ENCODE measurements at regions not wholly inside any gene's neighbourhood (a gene's known extent, or its start where the extent isn't known, plus 50 kb on each side); places are given as distances from the start of the nearest gene placed in this dataset.

- no peak for ATAC-seq
- no peak overlapping the region for H3K27ac ChIP-seq
Observed at GRCh38 chr13:55403887-55404487, 1736.7 kb upstream of the PRR20A start.

DNA sequence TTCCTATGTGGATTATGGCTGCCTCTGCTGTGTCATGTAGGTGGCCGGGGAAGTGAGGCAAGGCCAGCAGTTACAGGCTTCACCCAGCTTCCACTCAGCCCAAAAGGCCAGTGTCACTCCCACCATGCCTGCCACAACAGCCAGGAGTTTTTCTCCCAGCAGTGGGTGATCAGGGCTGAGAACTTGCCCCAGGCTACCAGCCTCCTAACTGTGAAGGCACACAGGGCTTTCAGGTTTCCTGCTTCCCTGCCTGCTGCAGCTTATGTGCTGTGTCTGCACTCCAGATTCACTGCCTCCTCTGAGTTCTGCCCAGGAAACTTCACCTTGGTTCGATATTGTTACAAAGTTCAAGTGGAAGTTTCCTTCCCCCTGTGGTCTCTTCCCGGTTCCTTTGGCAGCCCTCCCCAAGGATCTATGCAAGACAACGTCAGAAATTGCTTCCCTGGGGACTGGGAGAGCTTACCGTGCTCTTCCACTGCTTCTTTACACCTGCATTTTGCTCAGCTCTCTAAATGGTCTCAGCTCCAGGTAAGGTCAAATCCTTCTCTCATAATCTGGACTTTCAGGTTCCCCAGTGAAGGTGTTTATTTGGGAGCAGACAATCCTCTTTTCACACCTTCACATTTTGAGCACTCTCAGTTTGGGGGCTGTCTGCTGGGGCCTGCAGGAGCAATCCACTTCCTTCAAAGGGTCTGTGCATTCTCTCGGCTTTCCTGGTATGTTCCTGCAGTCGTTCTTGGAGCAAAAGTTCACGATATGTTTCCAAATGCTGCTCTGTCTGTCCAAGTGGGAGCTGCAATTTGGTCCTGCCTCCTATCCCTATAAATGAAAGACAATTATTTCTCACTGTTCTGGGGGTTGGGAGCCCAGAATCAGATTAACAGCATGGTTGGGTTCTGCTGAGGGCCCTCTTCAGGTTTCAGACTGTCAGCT, 1730.1 kb upstream of the PRR20A start:
- 20 to 44% methylated on average over 8 of the region's 8 CpGs for WGBS, 2 donors
- DNase-seq: no peak
- Histone ChIP-seq H3K36me3 (replicated peaks in 1 of 2; ENCODE audit: insufficient read depth in 1 of 2, low read depth in 2 of 2) (no peaks in the 10 kb centered on the region), H3K4me1 (no peaks in the 10 kb centered on the region), H3K27me3 (no peaks in the 10 kb centered on the region), H3K4me3 (no peak overlapping the region), H3K27ac (no peak overlapping the region), H3K9me3 (no peaks in the 10 kb centered on the region)
- intact Hi-C loops (cut with DNase I): no loop called here
- TF ChIP-seq POLR2A (IDR thresholded peaks at IDR 0.05) (no peak), CTCF (IDR thresholded peaks at IDR 0.05) (no peak)
- no peak for ATAC-seq

More at GRCh38 chr13:55403887-55404487, 1736.7 kb upstream of the PRR20A start:
- TF ChIP-seq POLR2A (IDR thresholded peaks at IDR 0.05): no peak
- TF ChIP-seq CTCF (IDR thresholded peaks at IDR 0.05): no peak
- DNase-seq: no peak
- Histone ChIP-seq H3K9me3 (no peaks in the 10 kb centered on the region), H3K4me3 (no peak overlapping the region), H3K27me3 (no peaks in the 10 kb centered on the region), H3K4me1 (no peaks in the 10 kb centered on the region), H3K36me3 (replicated peaks in 1 of 2; ENCODE audit: insufficient read depth in 1 of 2, low read depth in 2 of 2) (no peaks in the 10 kb centered on the region)
- intact Hi-C loops (cut with DNase I): no loop called here

DNA sequence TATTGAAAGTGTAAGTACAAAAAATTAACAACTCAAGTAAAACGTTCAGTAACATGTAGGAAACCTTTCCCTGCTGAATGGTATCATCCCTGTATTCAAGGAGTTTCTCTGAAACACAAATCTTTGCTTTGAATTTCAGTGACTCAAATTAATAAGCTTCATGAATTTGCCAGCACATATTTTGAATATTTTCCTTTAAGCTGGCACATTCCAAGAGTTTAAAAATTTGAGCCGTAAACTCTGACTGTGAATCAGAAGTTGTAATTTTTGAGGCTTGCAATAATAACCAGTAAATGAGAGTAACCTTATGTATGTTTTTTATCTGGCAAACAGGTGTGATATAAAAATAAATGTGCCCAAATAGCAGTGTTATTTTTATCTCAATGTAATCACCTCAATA, 1722.6 kb upstream of the PRR20A start:
- H3K4me1 ChIP-seq: no peaks in the 10 kb centered on the region
- H3K27me3 ChIP-seq: no peaks in the 10 kb centered on the region
- no peak for DNase-seq
- no peak for ATAC-seq
- intact Hi-C loops (cut with DNase I): no loop called here
- no peaks in the 10 kb centered on the region for H3K9me3 ChIP-seq
- no peak overlapping the region for H3K4me3 ChIP-seq
- 54 to 56% methylated on average over 2 of the region's 2 CpGs for whole genome bisulfite sequencing, 2 donors
- no peak overlapping the region for H3K27ac ChIP-seq
- TF ChIP-seq CTCF (IDR thresholded peaks at IDR 0.05) (no peak), POLR2A (IDR thresholded peaks at IDR 0.05) (no peak)
- H3K36me3 ChIP-seq (replicated peaks in 1 of 2; ENCODE audit: insufficient read depth in 1 of 2, low read depth in 2 of 2): no peaks in the 10 kb centered on the region

GRCh38 chr13:55432814-55433213, 1707.9 kb upstream of the PRR20A start:
- Histone ChIP-seq H3K4me3 (no peak overlapping the region), H3K36me3 (replicated peaks in 1 of 2; ENCODE audit: insufficient read depth in 1 of 2, low read depth in 2 of 2) (no peaks in the 10 kb centered on the region), H3K27me3 (no peaks in the 10 kb centered on the region), H3K27ac (no peak overlapping the region), H3K4me1 (no peaks in the 10 kb centered on the region), H3K9me3 (no peaks in the 10 kb centered on the region)
- TF ChIP-seq CTCF (IDR thresholded peaks at IDR 0.05) (no peak), POLR2A (IDR thresholded peaks at IDR 0.05) (no peak)
- 47 to 54% methylated on average over 4 of the region's 4 CpGs for WGBS, 2 donors
- intact Hi-C loops (cut with DNase I): no loop called here
- DNase-seq: no peak
- ATAC-seq: no peak
